ENCODE measurements at regions not wholly inside any gene's neighbourhood (a gene's known extent, or its start where the extent isn't known, plus 50 kb on each side); places are given as distances from the start of the nearest gene placed in this dataset.

DNA sequence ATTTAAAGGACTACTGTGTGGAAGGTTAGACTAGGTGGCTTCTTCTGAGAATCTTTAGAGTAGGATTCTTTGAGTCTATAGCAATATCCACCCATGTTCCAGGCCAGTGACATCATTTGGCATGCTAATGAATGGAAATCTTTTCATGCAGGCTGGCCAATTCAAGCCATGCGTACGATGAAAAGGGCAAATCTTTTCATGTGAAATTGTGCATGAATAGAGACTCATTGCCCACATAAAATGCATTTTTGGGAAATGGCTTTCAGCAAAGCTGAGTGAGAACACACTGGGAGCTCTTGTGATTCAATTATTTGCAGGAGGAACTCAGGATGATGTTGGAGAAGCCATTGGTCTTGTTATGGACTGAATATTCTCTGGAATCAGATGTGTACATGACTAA lies 324.9 kb upstream of the DAB1 start:
- no peak for TF ChIP-seq TAF1 (IDR thresholded peaks at IDR 0.05; ENCODE audit: borderline replicate concordance, insufficient read depth, low read length)
- TF ChIP-seq, protein P1, sequence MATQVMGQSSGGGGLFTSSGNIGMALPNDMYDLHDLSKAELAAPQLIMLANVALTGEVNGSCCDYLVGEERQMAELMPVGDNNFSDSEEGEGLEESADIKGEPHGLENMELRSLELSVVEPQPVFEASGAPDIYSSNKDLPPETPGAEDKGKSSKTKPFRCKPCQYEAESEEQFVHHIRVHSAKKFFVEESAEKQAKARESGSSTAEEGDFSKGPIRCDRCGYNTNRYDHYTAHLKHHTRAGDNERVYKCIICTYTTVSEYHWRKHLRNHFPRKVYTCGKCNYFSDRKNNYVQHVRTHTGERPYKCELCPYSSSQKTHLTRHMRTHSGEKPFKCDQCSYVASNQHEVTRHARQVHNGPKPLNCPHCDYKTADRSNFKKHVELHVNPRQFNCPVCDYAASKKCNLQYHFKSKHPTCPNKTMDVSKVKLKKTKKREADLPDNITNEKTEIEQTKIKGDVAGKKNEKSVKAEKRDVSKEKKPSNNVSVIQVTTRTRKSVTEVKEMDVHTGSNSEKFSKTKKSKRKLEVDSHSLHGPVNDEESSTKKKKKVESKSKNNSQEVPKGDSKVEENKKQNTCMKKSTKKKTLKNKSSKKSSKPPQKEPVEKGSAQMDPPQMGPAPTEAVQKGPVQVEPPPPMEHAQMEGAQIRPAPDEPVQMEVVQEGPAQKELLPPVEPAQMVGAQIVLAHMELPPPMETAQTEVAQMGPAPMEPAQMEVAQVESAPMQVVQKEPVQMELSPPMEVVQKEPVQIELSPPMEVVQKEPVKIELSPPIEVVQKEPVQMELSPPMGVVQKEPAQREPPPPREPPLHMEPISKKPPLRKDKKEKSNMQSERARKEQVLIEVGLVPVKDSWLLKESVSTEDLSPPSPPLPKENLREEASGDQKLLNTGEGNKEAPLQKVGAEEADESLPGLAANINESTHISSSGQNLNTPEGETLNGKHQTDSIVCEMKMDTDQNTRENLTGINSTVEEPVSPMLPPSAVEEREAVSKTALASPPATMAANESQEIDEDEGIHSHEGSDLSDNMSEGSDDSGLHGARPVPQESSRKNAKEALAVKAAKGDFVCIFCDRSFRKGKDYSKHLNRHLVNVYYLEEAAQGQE (IDR thresholded peaks at IDR 0.05; ENCODE audit: insufficient read depth in 1 of 2, low read depth in 2 of 2, low read length in 2 of 2): no peak
- no peak for TF ChIP-seq FOXP2 (optimal IDR thresholded peaks at IDR 0.05; ENCODE audit: borderline replicate concordance, extremely low read depth, extremely low read length, insufficient read depth)
- no peak for TF ChIP-seq POLR2AphosphoS5 (IDR thresholded peaks at IDR 0.05; ENCODE audit: low read depth, low read length)
- TF ChIP-seq SIN3A (IDR thresholded peaks at IDR 0.05; ENCODE audit: borderline replicate concordance, insufficient read depth, low read length): no peak

- TF ChIP-seq FOXP2 (optimal IDR thresholded peaks at IDR 0.05; ENCODE audit: borderline replicate concordance, extremely low read depth, extremely low read length, insufficient read depth) (no peak), TAF1 (IDR thresholded peaks at IDR 0.05; ENCODE audit: borderline replicate concordance, insufficient read depth, low read length) (no peak), SIN3A (IDR thresholded peaks at IDR 0.05; ENCODE audit: borderline replicate concordance, insufficient read depth, low read length) (no peak), POLR2AphosphoS5 (IDR thresholded peaks at IDR 0.05; ENCODE audit: low read depth, low read length) (no peak)
- TF ChIP-seq, protein P1 (IDR thresholded peaks at IDR 0.05; ENCODE audit: insufficient read depth in 1 of 2, low read depth in 2 of 2, low read length in 2 of 2): no peak
These were observed 324.0 kb upstream of the DAB1 start for GRCh38 chr1:57747818-57748217.

DNA sequence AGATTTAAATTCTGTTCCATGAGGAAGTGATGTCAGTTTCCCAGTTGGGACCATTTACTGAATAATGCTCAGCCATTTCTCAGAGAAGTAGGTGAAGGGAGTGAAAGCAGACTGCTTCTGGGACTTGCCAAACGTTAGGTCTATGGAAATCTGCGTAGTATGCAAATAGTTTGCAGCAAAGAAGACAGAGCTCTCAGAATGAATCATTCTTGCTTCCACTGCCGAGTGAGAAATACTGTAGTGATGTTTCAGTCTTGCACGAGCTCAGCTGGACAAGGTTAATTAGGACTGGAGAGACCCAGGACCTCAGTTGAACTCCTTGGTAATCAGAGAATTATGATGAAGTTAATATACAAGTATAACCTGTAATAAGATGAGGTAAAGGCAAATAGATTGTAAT lies 317.7 kb upstream of the DAB1 start:
- TF ChIP-seq FOXP2 (optimal IDR thresholded peaks at IDR 0.05; ENCODE audit: borderline replicate concordance, extremely low read depth, extremely low read length, insufficient read depth) (no peak), TAF1 (IDR thresholded peaks at IDR 0.05; ENCODE audit: borderline replicate concordance, insufficient read depth, low read length) (no peak), SIN3A (IDR thresholded peaks at IDR 0.05; ENCODE audit: borderline replicate concordance, insufficient read depth, low read length) (no peak), POLR2AphosphoS5 (IDR thresholded peaks at IDR 0.05; ENCODE audit: low read depth, low read length) (no peak)
- TF ChIP-seq, protein P1 (IDR thresholded peaks at IDR 0.05; ENCODE audit: insufficient read depth in 1 of 2, low read depth in 2 of 2, low read length in 2 of 2): no peak

DNA sequence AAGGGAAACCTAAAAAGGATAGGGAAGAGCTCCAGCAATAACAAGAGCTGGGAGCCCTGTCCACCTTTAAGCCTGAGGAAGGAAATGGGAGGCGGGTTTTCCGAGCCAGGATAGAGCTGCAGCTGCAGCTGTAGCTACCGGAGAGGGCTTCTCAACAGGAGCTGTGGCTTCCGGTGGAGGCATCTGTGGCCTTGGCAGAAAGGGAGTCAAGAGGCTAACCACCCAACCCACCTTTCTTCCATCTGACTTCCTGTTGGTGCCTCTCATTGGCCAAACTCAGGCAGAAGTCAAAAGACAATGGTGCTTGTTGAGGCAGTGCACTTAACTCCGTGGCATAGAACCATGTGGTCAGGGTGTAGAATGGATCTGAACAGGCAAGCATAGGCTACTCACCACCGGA lies 313.1 kb upstream of the DAB1 start:
- no peak for TF ChIP-seq FOXP2 (optimal IDR thresholded peaks at IDR 0.05; ENCODE audit: borderline replicate concordance, extremely low read depth, extremely low read length, insufficient read depth)
- no peak for TF ChIP-seq SIN3A (IDR thresholded peaks at IDR 0.05; ENCODE audit: borderline replicate concordance, insufficient read depth, low read length)
- no peak for TF ChIP-seq POLR2AphosphoS5 (IDR thresholded peaks at IDR 0.05; ENCODE audit: low read depth, low read length)
- no peak for TF ChIP-seq TAF1 (IDR thresholded peaks at IDR 0.05; ENCODE audit: borderline replicate concordance, insufficient read depth, low read length)
- TF ChIP-seq, protein P1 (IDR thresholded peaks at IDR 0.05; ENCODE audit: insufficient read depth in 1 of 2, low read depth in 2 of 2, low read length in 2 of 2): no peak

GRCh38 chr1:57729181-57729580 lies 305.3 kb upstream of the DAB1 start:
- TF ChIP-seq SIN3A (IDR thresholded peaks at IDR 0.05; ENCODE audit: borderline replicate concordance, insufficient read depth, low read length) (no peak), FOXP2 (optimal IDR thresholded peaks at IDR 0.05; ENCODE audit: borderline replicate concordance, extremely low read depth, extremely low read length, insufficient read depth) (no peak), POLR2AphosphoS5 (IDR thresholded peaks at IDR 0.05; ENCODE audit: low read depth, low read length) (no peak), TAF1 (IDR thresholded peaks at IDR 0.05; ENCODE audit: borderline replicate concordance, insufficient read depth, low read length) (no peak)
- TF ChIP-seq, protein P1 (IDR thresholded peaks at IDR 0.05; ENCODE audit: insufficient read depth in 1 of 2, low read depth in 2 of 2, low read length in 2 of 2): no peak
